SK-N-SH (cell line): ENCODE measurements at regions not wholly inside any gene's neighbourhood (a gene's known extent, or its start where the extent isn't known, plus 50 kb on each side); places are given as distances from the start of the nearest gene placed in this dataset.

ENCODE experiments used
- CTCF ChIA-PET: fragments of 300-600, 350-600 bp; formaldehyde crosslinking; extraction: SDS; loops from one replicate; lab custom pipeline; 2021; lab: Yijun Ruan, JAX
- POLR2A ChIA-PET: fragments of 350-600 bp; sonication (Branson Sonifier 250); formaldehyde crosslinking; extraction: SDS; loops from one replicate; lab custom pipeline; 2020; ENCODE audit warnings: antibody characterized with exemption, inconsistent platforms; lab: Yijun Ruan, JAX
- DNase-seq: peaks from one replicate; pipeline ENCODE4 v3.0.0; 2012
- H2AFZ ChIP-seq: fragments of 200-600 bp; sonication (generic); 2 replicates; pipeline ENCODE4 v1.8.1; 2016; ENCODE audit warnings: antibody characterized with exemption, mild to moderate bottlenecking, low read depth
- H3F3A ChIP-seq: fragments of 200-600 bp; sonication (generic); replicated peaks from 2 replicates; pipeline ENCODE3; 2016; ENCODE audit warnings: antibody characterized with exemption, mild to moderate bottlenecking; ENCODE audit not compliant: insufficient read depth
- H3K27ac ChIP-seq, 2 experiments: fragments of 200-500 bp in 1 of 2; fragments of 200-600 bp in 1 of 2; sonication (Bioruptor generic) in 1 of 2; sonication (generic), shearing (Covaris generic) in 1 of 2; 2 replicates each; pipeline versions ENCODE4 v1.5.1 to v1.6.1; 2014 to 2016; ENCODE audit warnings: low read depth in 2 of 2, inconsistent platforms in 1 of 2, low read length in 1 of 2, mild to moderate bottlenecking in 1 of 2, mixed read lengths in 1 of 2
- H3K27me3 ChIP-seq: fragments of 200-600 bp; sonication (generic), shearing (Covaris generic); 2 replicates; pipeline ENCODE4 v1.6.1; 2016; ENCODE audit warnings: mixed run types; ENCODE audit not compliant: insufficient read depth
- H3K36me3 ChIP-seq, 2 experiments: fragments of 200-500 bp in 1 of 2; fragments of 200-600 bp in 1 of 2; sonication (Bioruptor generic) in 1 of 2; sonication (generic) in 1 of 2; replicated peaks in 1 of 2; 2 replicates each; pipeline versions ENCODE3 to v1.5.1; 2014 to 2016; ENCODE audit warnings: low read length in 1 of 2, mild to moderate bottlenecking in 1 of 2; ENCODE audit not compliant: insufficient read depth in 2 of 2, control insufficient read depth in 1 of 2
- H3K4me1 ChIP-seq, 2 experiments: fragments of 200-500 bp in 1 of 2; fragments of 200-600 bp in 1 of 2; sonication (Bioruptor generic) in 1 of 2; sonication (generic), shearing (Covaris generic) in 1 of 2; 2 replicates each; pipeline versions ENCODE4 v1.5.1 to v1.6.1; 2014 to 2016; ENCODE audit warnings: low read depth in 1 of 2, low read length in 1 of 2, mixed run types in 1 of 2; ENCODE audit not compliant: insufficient read depth in 2 of 2, control insufficient read depth in 1 of 2
- H3K4me2 ChIP-seq: fragments of 200-600 bp; sonication (generic), shearing (Covaris generic); 2 replicates; pipeline ENCODE4 v1.6.1; 2017; ENCODE audit warnings: mixed run types
- H3K4me3 ChIP-seq, 2 experiments: fragments of 200-500 bp in 1 of 2; fragments of 200-600 bp in 1 of 2; sonication (Bioruptor generic) in 1 of 2; sonication (generic), shearing (Covaris generic) in 1 of 2; 2 replicates each; pipeline versions ENCODE4 v1.5.1 to v1.8.1; 2014 to 2016; ENCODE audit warnings: low read depth in 2 of 2, inconsistent platforms in 1 of 2, low read length in 1 of 2, mild to moderate bottlenecking in 1 of 2, mixed read lengths in 1 of 2, moderate library complexity in 1 of 2
- H3K79me2 ChIP-seq: fragments of 200-600 bp; sonication (generic); 2 replicates; pipeline ENCODE4 v1.8.1; 2017; ENCODE audit warnings: mild to moderate bottlenecking; ENCODE audit not compliant: insufficient read depth
- H3K9ac ChIP-seq: fragments of 200-600 bp; sonication (generic); 2 replicates; pipeline ENCODE4 v1.6.1; 2017; ENCODE audit warnings: mixed run types
- H3K9me2 ChIP-seq: fragments of 200-600 bp; sonication (generic); 2 replicates; pipeline ENCODE4 v1.6.1; 2017; ENCODE audit warnings: mixed run types
- H3K9me3 ChIP-seq: fragments of 200-600 bp; sonication (generic); 2 replicates; pipeline ENCODE4 v1.6.1; 2017; ENCODE audit warnings: mixed run types, mild to moderate bottlenecking, moderate library complexity
- H4K20me1 ChIP-seq: fragments of 200-600 bp; sonication (generic); 2 replicates; pipeline ENCODE4 v1.6.1; 2017; ENCODE audit warnings: mild to moderate bottlenecking, mixed run types; ENCODE audit not compliant: insufficient read depth
- CHD2 ChIP-seq: fragments of 150-350 bp; IDR thresholded peaks from 2 replicates; pipeline ENCODE4 v1.6.1; 2018; ENCODE audit warnings: low read length; ENCODE audit not compliant: partially characterized antibody
- ELF1 ChIP-seq: IDR thresholded peaks from 2 replicates; pipeline ENCODE4 v1.4.0; 2012
- EP300 ChIP-seq, 2 experiments: IDR thresholded peaks; 2 replicates each; pipeline versions ENCODE4 v1.4.0 to v1.6.1; 2012; ENCODE audit warnings: borderline replicate concordance in 1 of 2, low read depth in 1 of 2, low read length in 1 of 2
- FOSL2 ChIP-seq: IDR thresholded peaks from 2 replicates; pipeline ENCODE4 v1.4.0; 2012; ENCODE audit warnings: low read depth, mild to moderate bottlenecking, moderate library complexity, borderline replicate concordance
- MEF2A ChIP-seq: IDR thresholded peaks from 2 replicates; pipeline ENCODE4 v1.4.0; 2012; ENCODE audit warnings: low read depth, borderline replicate concordance
- NRF1 ChIP-seq: IDR thresholded peaks from 2 replicates; pipeline ENCODE4 v1.6.1; 2012; ENCODE audit warnings: low read depth, mild to moderate bottlenecking, low read length
- POLR2AphosphoS5 ChIP-seq: IDR thresholded peaks from 2 replicates; pipeline ENCODE4 v1.6.1; 2012; ENCODE audit warnings: low read depth, low read length
- RCOR1 ChIP-seq: fragments of 150-350 bp; IDR thresholded peaks from 2 replicates; pipeline ENCODE4 v1.6.1; 2017; ENCODE audit warnings: antibody characterized with exemption, low read length
- RFX5 ChIP-seq: IDR thresholded peaks from 2 replicates; pipeline ENCODE4 v1.6.1; 2012; ENCODE audit warnings: mild to moderate bottlenecking, improper control_type of control experiment, low read length
- SIN3A ChIP-seq: IDR thresholded peaks from 2 replicates; pipeline ENCODE4 v1.6.1; 2012; ENCODE audit warnings: low read depth, mild to moderate bottlenecking, low read length, moderate library complexity, borderline replicate concordance
- SMC3 ChIP-seq: IDR thresholded peaks from 2 replicates; pipeline ENCODE4 v1.6.1; 2012; ENCODE audit warnings: low read depth, low read length, improper control_type of control experiment
- TAF1 ChIP-seq: IDR thresholded peaks from 2 replicates; pipeline ENCODE4 v1.6.1; 2012; ENCODE audit warnings: low read depth, mild to moderate bottlenecking, low read length, moderate library complexity, borderline replicate concordance
- TCF12 ChIP-seq: IDR thresholded peaks from 2 replicates; pipeline ENCODE4 v1.4.0; 2012
- TEAD4 ChIP-seq: IDR thresholded peaks from 2 replicates; pipeline ENCODE4 v1.4.0; 2012; ENCODE audit warnings: mild to moderate bottlenecking, borderline replicate concordance; ENCODE audit not compliant: insufficient read depth
- YY1 ChIP-seq: IDR thresholded peaks from 2 replicates; pipeline ENCODE4 v1.4.0; 2012; ENCODE audit warnings: low read depth, mild to moderate bottlenecking
- WGBS: methylation state at CpG from one replicate; pipeline ENCODE4 v1.1.6; 2017; ENCODE audit warnings: low lambda C conversion rate; 5-methylcytosine and 5-hydroxymethylcytosine counted together
- TF ChIP-seq, protein P1 (sequence below): fragments of 200-600 bp; sonication (generic); IDR thresholded peaks from 2 replicates; pipeline ENCODE4 v1.6.1; 2017; ENCODE audit warnings: antibody characterized with exemption, mild to moderate bottlenecking, moderate library complexity
- TF ChIP-seq, protein P2 (sequence below): fragments of 150-350 bp; IDR thresholded peaks from 2 replicates; pipeline ENCODE4 v1.6.1; 2017; ENCODE audit warnings: antibody characterized with exemption, low read length, low read depth, borderline replicate concordance
- TF ChIP-seq, protein P3 (sequence below): IDR thresholded peaks from 2 replicates; pipeline ENCODE4 v1.4.0; 2012; ENCODE audit warnings: low read depth, borderline replicate concordance

DNA sequence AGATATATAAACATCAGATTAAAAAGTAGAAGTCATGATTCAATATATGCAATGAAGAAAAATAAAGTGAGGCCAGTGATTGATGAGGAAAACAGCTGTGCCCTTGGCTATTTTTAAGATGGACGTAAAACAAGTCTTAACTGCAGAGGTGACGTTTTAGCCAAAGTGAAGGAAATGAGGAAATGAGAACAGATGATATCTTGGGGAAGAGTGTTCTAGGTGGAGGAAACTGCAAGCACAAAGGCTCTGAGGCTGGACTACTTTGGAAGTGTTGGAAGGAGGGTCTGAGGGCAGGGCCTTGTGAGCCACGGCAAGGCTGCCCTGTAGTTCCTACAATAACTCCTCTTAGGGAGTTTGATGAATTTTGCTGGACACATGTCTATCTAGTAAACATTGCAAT, 140.5 kb upstream of the AKR1E2 start:
- no peak for DNase-seq
- no peak overlapping the region for H2AFZ ChIP-seq
- CTCF ChIA-PET, result interaction anchor here (1.3 kb wide), 1 partner anchor 29 kb away, joined by 3 read pairs; no protein-coding TSS in a partner anchor
- H3K79me2 ChIP-seq, result no peaks in the 10 kb centered on the region
- no peaks in the 10 kb centered on the region for H3K9me3 ChIP-seq
- 83% methylated on average over 3 of the region's 3 CpGs for WGBS
- TF ChIP-seq, protein P1, sequence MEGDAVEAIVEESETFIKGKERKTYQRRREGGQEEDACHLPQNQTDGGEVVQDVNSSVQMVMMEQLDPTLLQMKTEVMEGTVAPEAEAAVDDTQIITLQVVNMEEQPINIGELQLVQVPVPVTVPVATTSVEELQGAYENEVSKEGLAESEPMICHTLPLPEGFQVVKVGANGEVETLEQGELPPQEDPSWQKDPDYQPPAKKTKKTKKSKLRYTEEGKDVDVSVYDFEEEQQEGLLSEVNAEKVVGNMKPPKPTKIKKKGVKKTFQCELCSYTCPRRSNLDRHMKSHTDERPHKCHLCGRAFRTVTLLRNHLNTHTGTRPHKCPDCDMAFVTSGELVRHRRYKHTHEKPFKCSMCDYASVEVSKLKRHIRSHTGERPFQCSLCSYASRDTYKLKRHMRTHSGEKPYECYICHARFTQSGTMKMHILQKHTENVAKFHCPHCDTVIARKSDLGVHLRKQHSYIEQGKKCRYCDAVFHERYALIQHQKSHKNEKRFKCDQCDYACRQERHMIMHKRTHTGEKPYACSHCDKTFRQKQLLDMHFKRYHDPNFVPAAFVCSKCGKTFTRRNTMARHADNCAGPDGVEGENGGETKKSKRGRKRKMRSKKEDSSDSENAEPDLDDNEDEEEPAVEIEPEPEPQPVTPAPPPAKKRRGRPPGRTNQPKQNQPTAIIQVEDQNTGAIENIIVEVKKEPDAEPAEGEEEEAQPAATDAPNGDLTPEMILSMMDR, result no peak
- TF ChIP-seq, protein P2, sequence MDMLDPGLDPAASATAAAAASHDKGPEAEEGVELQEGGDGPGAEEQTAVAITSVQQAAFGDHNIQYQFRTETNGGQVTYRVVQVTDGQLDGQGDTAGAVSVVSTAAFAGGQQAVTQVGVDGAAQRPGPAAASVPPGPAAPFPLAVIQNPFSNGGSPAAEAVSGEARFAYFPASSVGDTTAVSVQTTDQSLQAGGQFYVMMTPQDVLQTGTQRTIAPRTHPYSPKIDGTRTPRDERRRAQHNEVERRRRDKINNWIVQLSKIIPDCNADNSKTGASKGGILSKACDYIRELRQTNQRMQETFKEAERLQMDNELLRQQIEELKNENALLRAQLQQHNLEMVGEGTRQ, result no peak
- TF ChIP-seq RCOR1 (no peak), POLR2AphosphoS5 (no peak), ELF1 (no peak), TAF1 (no peak), TCF12 (no peak)
- H3K27me3 ChIP-seq, result no peaks in the 10 kb centered on the region
- H3F3A ChIP-seq, result peaks cover 38% of the 10 kb centered on the region
- H3K9ac ChIP-seq, result peak overlapping the region; percentile 75; the same call in 1 of the 2 replicates
- H3K36me3 ChIP-seq, result no peaks in the 10 kb centered on the region
- peaks cover 3 to 35% of the 10 kb centered on the region in 2 experiments; a peak in 3 of 4 replicates for H3K4me1 ChIP-seq
- no peaks in the 10 kb centered on the region for H4K20me1 ChIP-seq
- POLR2A ChIA-PET, result no interaction called here
- no peaks in the 10 kb centered on the region for H3K9me2 ChIP-seq
- H3K4me3 ChIP-seq, result no peak overlapping the region
- peak overlapping the region; percentile 34 to 90; a peak in 3 of 4 replicates for H3K27ac ChIP-seq
- no peak overlapping the region; the same call in 1 of the 2 replicates for H3K4me2 ChIP-seq

DNA sequence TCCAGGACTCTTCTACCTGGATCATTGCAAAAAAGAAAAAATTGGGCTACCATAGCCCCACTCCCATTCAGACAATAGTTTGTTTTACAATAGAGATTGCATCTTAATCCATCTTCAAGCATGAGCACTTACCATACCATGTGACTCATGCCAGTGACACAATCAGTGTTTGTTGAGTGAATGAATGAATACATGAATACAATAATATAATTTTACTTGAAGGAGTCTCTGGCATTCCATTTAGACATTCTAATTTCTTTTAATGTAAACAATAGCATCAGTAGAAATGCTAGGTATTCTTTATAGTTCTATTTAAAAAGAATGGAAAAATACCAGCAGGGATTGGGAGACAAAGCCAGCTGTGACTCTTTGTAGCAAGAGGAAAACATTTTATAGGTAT, 141.6 kb upstream of the AKR1E2 start:
- TF ChIP-seq SMC3, result no peak
- TF ChIP-seq POLR2AphosphoS5, result no peak
- TF ChIP-seq ELF1, result no peak
- no peak for TF ChIP-seq FOSL2
- no peak for TF ChIP-seq TEAD4
- no peak for TF ChIP-seq TAF1
- TF ChIP-seq SIN3A, result no peak
- TF ChIP-seq NRF1, result no peak
- no peak for TF ChIP-seq YY1
- TF ChIP-seq, protein P3, sequence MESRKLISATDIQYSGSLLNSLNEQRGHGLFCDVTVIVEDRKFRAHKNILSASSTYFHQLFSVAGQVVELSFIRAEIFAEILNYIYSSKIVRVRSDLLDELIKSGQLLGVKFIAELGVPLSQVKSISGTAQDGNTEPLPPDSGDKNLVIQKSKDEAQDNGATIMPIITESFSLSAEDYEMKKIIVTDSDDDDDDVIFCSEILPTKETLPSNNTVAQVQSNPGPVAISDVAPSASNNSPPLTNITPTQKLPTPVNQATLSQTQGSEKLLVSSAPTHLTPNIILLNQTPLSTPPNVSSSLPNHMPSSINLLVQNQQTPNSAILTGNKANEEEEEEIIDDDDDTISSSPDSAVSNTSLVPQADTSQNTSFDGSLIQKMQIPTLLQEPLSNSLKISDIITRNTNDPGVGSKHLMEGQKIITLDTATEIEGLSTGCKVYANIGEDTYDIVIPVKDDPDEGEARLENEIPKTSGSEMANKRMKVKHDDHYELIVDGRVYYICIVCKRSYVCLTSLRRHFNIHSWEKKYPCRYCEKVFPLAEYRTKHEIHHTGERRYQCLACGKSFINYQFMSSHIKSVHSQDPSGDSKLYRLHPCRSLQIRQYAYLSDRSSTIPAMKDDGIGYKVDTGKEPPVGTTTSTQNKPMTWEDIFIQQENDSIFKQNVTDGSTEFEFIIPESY, result no peak
- TF ChIP-seq MEF2A, result no peak
- no peak for TF ChIP-seq TCF12
- TF ChIP-seq CHD2, result no peak
- TF ChIP-seq RFX5, result no peak
- TF ChIP-seq EP300 (IDR thresholded peaks at IDR 0.05; ENCODE audit: borderline replicate concordance in 1 of 2, low read depth in 1 of 2, low read length in 1 of 2), result no peak
- Histone ChIP-seq H3K9me2 (no peaks in the 10 kb centered on the region), H3K4me3 (no peak overlapping the region), H3K36me3 (no peaks in the 10 kb centered on the region), H3K9me3 (no peaks in the 10 kb centered on the region), H3K79me2 (no peaks in the 10 kb centered on the region), H2AFZ (no peak overlapping the region), H3F3A (peaks cover 30% of the 10 kb centered on the region), H3K4me1 (peaks cover 3 to 35% of the 10 kb centered on the region in 2 experiments; a peak in 3 of 4 replicates), H3K4me2 (no peak overlapping the region), H4K20me1 (no peaks in the 10 kb centered on the region), H3K27ac (peak overlapping the region in 1 of 2 experiments; percentile 90; a peak in 2 of 4 replicates), H3K9ac (no peak overlapping the region), H3K27me3 (no peaks in the 10 kb centered on the region)
- POLR2A ChIA-PET, result no interaction called here
- CTCF ChIA-PET, result no interaction called here
- no peak for DNase-seq
